Left lung (tissue), 4 donors: ENCODE measurements at regions not wholly inside any gene's neighbourhood (a gene's known extent, or its start where the extent isn't known, plus 50 kb on each side); places are given as distances from the start of the nearest gene placed in this dataset.

ENCODE experiments used
- ATAC-seq: fragments of 200-7000 bp; cut with Tn5 transposase; one replicate; pipeline ENCODE4 v1.9.1; 2020; ENCODE audit warnings: moderate library complexity
- DNase-seq, 4 donors: peaks; one replicate each; pipeline ENCODE4 v3.0.0-alpha.2; 2013 to 2020
- H3K27ac ChIP-seq, 2 donors: fragments of 200-600 bp; sonication (generic) in 1 of 2; one replicate each; pipeline versions ENCODE4 v1.5.0 to v1.8.0; 2020 to 2021
- H3K27me3 ChIP-seq, 2 donors: fragments of 200-600 bp; sonication (generic) in 1 of 2; one replicate each; pipeline versions ENCODE4 v1.5.0 to v1.8.0; 2020 to 2021
- H3K36me3 ChIP-seq, 2 donors: fragments of 200-600 bp; sonication (generic) in 1 of 2; one replicate each; pipeline versions ENCODE4 v1.5.0 to v1.8.0; 2020 to 2021
- H3K4me1 ChIP-seq, 2 donors: fragments of 200-600 bp; one replicate each; pipeline ENCODE4 v1.8.0; 2021
- H3K4me3 ChIP-seq, 2 donors: fragments of 200-600 bp; sonication (generic) in 1 of 2; one replicate each; pipeline versions ENCODE4 v1.5.0 to v1.8.0; 2020 to 2021; ENCODE audit warnings: mild to moderate bottlenecking in 1 of 2
- H3K9me3 ChIP-seq, 2 donors: fragments of 200-600 bp; sonication (generic) in 1 of 2; one replicate each; pipeline versions ENCODE4 v1.5.0 to v1.8.0; 2020 to 2021
- intact Hi-C, 2 donors: fragments of 100-400 bp; cut with DNase I; formaldehyde crosslinking; loops; one replicate each; pipeline versions ENCODE4 v1.11.2 to v1.14.2; 2022
- TF ChIP-seq, protein P1 (sequence below), 2 donors: fragments of 200-600 bp; sonication (generic) in 1 of 2; IDR thresholded peaks; one replicate each; pipeline versions ENCODE4 v1.5.0 to v1.8.0; 2021; ENCODE audit warnings: antibody characterized with exemption in 2 of 2
- donor health status: DM: no; HTN: yes; CAD: no.
- donor health status: DM: no; HTN: no; CAD: no.

DNA sequence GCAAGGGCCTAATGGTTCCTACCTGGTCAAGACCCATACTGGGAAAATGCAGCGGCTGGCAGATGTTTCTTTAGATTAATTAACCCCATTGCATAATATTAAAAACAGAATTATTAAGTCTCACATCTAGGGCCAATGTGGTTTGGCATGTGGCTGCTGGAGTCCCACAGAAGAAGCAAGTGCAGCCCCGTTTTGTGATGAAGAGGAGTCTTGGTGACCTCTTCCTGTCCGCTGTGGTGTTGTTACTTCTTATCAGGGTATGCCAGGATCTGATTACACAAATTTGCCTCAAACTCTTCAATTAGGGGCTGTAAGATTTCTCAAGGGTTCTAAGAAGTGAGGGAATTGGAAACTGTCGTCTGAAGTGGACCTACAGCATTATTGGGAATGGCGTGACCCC, 240.3 kb downstream of the SEC23IP start:
- H3K36me3 ChIP-seq = no peaks in the 10 kb centered on the region
- intact Hi-C loops = no loop called here
- TF ChIP-seq, protein P1, sequence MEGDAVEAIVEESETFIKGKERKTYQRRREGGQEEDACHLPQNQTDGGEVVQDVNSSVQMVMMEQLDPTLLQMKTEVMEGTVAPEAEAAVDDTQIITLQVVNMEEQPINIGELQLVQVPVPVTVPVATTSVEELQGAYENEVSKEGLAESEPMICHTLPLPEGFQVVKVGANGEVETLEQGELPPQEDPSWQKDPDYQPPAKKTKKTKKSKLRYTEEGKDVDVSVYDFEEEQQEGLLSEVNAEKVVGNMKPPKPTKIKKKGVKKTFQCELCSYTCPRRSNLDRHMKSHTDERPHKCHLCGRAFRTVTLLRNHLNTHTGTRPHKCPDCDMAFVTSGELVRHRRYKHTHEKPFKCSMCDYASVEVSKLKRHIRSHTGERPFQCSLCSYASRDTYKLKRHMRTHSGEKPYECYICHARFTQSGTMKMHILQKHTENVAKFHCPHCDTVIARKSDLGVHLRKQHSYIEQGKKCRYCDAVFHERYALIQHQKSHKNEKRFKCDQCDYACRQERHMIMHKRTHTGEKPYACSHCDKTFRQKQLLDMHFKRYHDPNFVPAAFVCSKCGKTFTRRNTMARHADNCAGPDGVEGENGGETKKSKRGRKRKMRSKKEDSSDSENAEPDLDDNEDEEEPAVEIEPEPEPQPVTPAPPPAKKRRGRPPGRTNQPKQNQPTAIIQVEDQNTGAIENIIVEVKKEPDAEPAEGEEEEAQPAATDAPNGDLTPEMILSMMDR (IDR thresholded peaks at IDR 0.05) = no peak
- peaks cover 0 to 15% of the 10 kb centered on the region in 2 donors for H3K27me3 ChIP-seq
- no peaks in the 10 kb centered on the region for H3K9me3 ChIP-seq
- ATAC-seq (no peak), DNase-seq (no peak)
- H3K4me1 ChIP-seq = no peaks in the 10 kb centered on the region
- no peak overlapping the region for H3K4me3 ChIP-seq
- H3K27ac ChIP-seq = no peak overlapping the region

DNA sequence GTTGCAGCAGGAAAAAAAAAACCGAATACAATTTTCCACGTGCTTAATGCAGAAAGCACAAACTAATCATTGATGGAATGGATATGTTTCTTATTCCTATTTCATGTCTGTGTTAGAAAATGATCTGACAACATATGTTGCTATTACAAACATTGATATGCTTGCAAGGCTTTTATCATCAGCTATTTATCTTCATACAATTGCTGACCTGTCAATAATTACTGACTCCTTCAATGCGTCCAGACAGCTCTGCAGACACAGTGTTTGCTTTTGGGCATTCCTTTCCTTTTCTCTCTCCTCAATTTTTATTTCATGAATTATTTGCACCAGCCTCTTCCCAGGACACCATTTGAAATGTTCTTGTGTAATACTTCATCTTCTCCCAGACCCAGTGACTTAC, 246.2 kb downstream of the SEC23IP start:
- intact Hi-C loops = no loop called here
- no peak overlapping the region for H3K27ac ChIP-seq
- no peak for ATAC-seq
- H3K9me3 ChIP-seq = no peaks in the 10 kb centered on the region
- no peak for DNase-seq
- TF ChIP-seq, protein P1 (IDR thresholded peaks at IDR 0.05) = no peak
- peaks cover 0 to 3% of the 10 kb centered on the region in 2 donors for H3K27me3 ChIP-seq
- no peaks in the 10 kb centered on the region for H3K4me1 ChIP-seq
- no peaks in the 10 kb centered on the region for H3K36me3 ChIP-seq
- H3K4me3 ChIP-seq = no peak overlapping the region

DNA sequence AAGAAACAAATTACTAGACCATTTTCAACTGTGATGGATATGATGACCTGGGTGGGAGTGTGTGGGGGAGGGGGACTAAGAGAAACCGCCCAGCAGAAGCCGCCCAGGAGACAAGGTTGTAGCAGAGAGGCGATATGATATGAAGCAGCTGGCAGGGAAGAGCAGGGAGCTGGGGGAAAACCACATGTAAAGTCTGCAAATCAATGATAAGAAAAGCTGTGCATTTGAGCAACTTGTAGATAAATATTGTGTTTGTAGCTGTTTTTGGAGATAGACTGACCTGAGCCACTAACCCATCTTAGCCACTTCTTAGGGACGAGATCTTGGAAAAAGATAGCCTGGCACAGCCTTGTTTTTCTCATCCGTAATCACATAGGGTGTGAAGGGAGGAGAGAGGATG, 252.6 kb downstream of the SEC23IP start:
- ATAC-seq = no peak
- H3K36me3 ChIP-seq = no peaks in the 10 kb centered on the region
- no peak overlapping the region for H3K4me3 ChIP-seq
- H3K4me1 ChIP-seq = no peaks in the 10 kb centered on the region
- peaks cover 0 to 7% of the 10 kb centered on the region in 2 donors for H3K27me3 ChIP-seq
- no peaks in the 10 kb centered on the region for H3K9me3 ChIP-seq
- TF ChIP-seq, protein P1 (IDR thresholded peaks at IDR 0.05) = no peak
- no peak for DNase-seq
- intact Hi-C loops = no loop called here
- H3K27ac ChIP-seq = no peak overlapping the region

DNA sequence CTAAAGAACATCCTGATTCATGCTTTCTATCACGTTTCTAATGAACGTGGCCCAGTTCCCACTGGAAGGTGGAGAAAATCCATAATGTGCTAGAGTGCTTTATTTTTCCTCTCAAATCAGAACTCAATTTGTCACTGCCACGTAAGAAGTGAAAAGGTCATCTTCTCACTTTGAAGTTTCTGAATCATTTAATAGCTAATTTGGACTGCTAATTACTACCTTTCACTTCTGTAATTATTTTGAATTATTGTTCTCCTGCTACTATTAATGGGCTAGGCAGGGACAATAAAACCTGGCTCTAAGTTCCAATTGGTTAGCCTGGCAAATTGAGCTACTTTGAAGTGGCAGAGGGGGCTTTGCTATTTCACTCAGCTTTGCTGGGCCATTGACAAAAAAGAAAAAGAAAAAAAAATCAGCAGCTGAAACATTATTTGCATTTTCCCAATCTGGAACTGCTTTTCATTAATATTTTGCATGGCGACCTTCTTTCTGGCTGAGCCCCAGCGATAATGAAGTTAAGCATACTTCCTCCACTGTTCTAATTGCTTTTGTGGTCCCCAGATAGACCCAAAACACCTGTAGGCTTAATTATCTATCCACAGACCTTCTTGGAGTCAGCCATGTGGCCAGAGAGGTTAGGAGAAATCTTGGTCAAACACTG, 264.2 kb downstream of the SEC23IP start:
- H3K4me3 ChIP-seq = no peak overlapping the region
- no peak overlapping the region for H3K27ac ChIP-seq
- H3K27me3 ChIP-seq = no peaks in the 10 kb centered on the region
- no peaks in the 10 kb centered on the region for H3K36me3 ChIP-seq
- TF ChIP-seq, protein P1 (IDR thresholded peaks at IDR 0.05) = no peak
- H3K9me3 ChIP-seq = no peaks in the 10 kb centered on the region
- no peaks in the 10 kb centered on the region for H3K4me1 ChIP-seq
- ATAC-seq (no peak), DNase-seq (no peak)
- intact Hi-C loops = no loop called here

DNA sequence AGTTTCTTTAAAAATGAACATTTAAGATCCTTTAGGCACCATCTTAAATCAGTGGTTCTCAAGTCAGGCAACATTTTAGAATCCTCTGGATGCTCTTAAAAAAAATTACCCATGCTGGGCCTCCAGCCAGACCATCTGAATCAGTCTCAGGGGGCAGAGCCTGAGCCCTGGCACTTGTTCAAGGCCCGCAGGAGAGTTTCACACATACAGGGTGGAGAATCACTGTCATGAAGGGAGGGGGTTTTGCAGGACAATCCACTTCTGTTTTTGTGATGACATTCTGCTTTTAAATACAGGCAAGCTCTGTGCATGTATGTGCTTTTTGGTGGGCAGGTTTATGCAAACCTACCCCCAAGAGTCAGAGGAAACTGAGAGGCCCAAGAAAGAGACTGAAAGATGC, 268.6 kb downstream of the SEC23IP start:
- no peaks in the 10 kb centered on the region for H3K4me1 ChIP-seq
- DNase-seq (no peak), ATAC-seq (no peak)
- H3K36me3 ChIP-seq = no peaks in the 10 kb centered on the region
- H3K9me3 ChIP-seq = no peaks in the 10 kb centered on the region
- intact Hi-C loops = no loop called here
- no peaks in the 10 kb centered on the region for H3K27me3 ChIP-seq
- TF ChIP-seq, protein P1 (IDR thresholded peaks at IDR 0.05) = no peak
- no peak overlapping the region for H3K27ac ChIP-seq
- H3K4me3 ChIP-seq = no peak overlapping the region
